IMR-90 (cell line): ENCODE measurements at regions not wholly inside any gene's neighbourhood (a gene's known extent, or its start where the extent isn't known, plus 50 kb on each side); places are given as distances from the start of the nearest gene placed in this dataset.

Experiments
- ATAC-seq: fragments of 200-7000 bp; cut with Tn5 transposase; 2 replicates; pipeline ENCODE4 v1.9.1; 2020; ENCODE audit warnings: low read depth, mild to moderate bottlenecking, moderate library complexity
- BruUV-seq: library from RNA; stranded (reverse); fragments of 400-500 nt; replicated peaks from 2 replicates; lab custom pipeline; 2021; lab: Mats Ljungman, UMichigan
- CTCF ChIA-PET: fragments of 300-600 bp; formaldehyde crosslinking; extraction: SDS; loops from one replicate; lab custom pipeline; 2021; ENCODE audit warnings: antibody characterized with exemption; lab: Yijun Ruan, JAX
- POLR2A ChIA-PET: fragments of 300-600 bp; sonication (Branson Sonifier 250); formaldehyde crosslinking; loops from one replicate; lab custom pipeline; 2022; ENCODE audit warnings: antibody characterized with exemption; ENCODE audit not compliant: unreplicated experiment; lab: Charles Lee
- DNase-seq: peaks from one replicate; pipeline ENCODE4 v3.0.0; 2013
- H2AFZ ChIP-seq: replicated peaks from 2 replicates; pipeline ENCODE3; 2013; ENCODE audit warnings: low read length, mild to moderate bottlenecking; ENCODE audit not compliant: poor library complexity
- H2AK5ac ChIP-seq: 2 replicates; pipeline ENCODE4 v1.6.1; 2013; ENCODE audit warnings: low read depth, low read length, inconsistent platforms
- H2AK9ac ChIP-seq: replicated peaks from 2 replicates; pipeline ENCODE3; 2013; ENCODE audit warnings: mild to moderate bottlenecking, low read depth, low read length, moderate library complexity; ENCODE audit not compliant: poor library complexity
- H2BK120ac ChIP-seq: 2 replicates; pipeline ENCODE4 v1.6.1; 2013; ENCODE audit warnings: low read depth, low read length, inconsistent platforms
- H2BK15ac ChIP-seq: 3 replicates; pipeline ENCODE4 v1.6.1; 2013; ENCODE audit warnings: low read depth, low read length, inconsistent platforms
- H2BK20ac ChIP-seq: 2 replicates; pipeline ENCODE4 v1.6.1; 2013; ENCODE audit warnings: low read depth, mild to moderate bottlenecking, inconsistent platforms, low read length, moderate library complexity
- H2BK5ac ChIP-seq: 2 replicates; pipeline ENCODE4 v1.6.1; 2013; ENCODE audit warnings: mild to moderate bottlenecking, low read depth, low read length, inconsistent platforms; ENCODE audit not compliant: poor library complexity, severe bottlenecking
- H3K14ac ChIP-seq: replicated peaks from 2 replicates; pipeline ENCODE4 v1.6.1; 2013; ENCODE audit warnings: low read depth, low read length, inconsistent platforms
- H3K18ac ChIP-seq: 2 replicates; pipeline ENCODE4 v1.6.1; 2013; ENCODE audit warnings: low read depth, low read length, control low read depth
- H3K23ac ChIP-seq: 2 replicates; pipeline ENCODE4 v1.6.1; 2013; ENCODE audit warnings: low read depth, low read length, inconsistent platforms
- H3K27ac ChIP-seq: 2 replicates; pipeline ENCODE4 v1.5.1; 2013; ENCODE audit warnings: mild to moderate bottlenecking, control low read depth, low read length; ENCODE audit not compliant: insufficient read depth
- H3K27me3 ChIP-seq: 2 replicates; pipeline ENCODE4 v1.6.1; 2013; ENCODE audit warnings: low read length; ENCODE audit not compliant: control insufficient read depth, insufficient read depth
- H3K36me3 ChIP-seq: 2 replicates; pipeline ENCODE4 v1.6.1; 2013; ENCODE audit warnings: low read length, mixed read lengths; ENCODE audit not compliant: control insufficient read depth, insufficient read depth
- H3K4ac ChIP-seq: 2 replicates; pipeline ENCODE4 v1.6.1; 2013; ENCODE audit warnings: low read depth, low read length, inconsistent platforms
- H3K4me1 ChIP-seq: 2 replicates; pipeline ENCODE4 v1.6.1; 2013; ENCODE audit warnings: low read length, mixed read lengths; ENCODE audit not compliant: control insufficient read depth, insufficient read depth
- H3K4me2 ChIP-seq: 2 replicates; pipeline ENCODE4 v1.6.1; 2013; ENCODE audit warnings: low read depth, mild to moderate bottlenecking, control low read depth, low read length, moderate library complexity
- H3K4me3 ChIP-seq: 2 replicates; pipeline ENCODE4 v1.5.1; 2013; ENCODE audit warnings: low read depth, mild to moderate bottlenecking, control low read depth, low read length, moderate library complexity; ENCODE audit not compliant: insufficient read depth
- H3K56ac ChIP-seq: 2 replicates; pipeline ENCODE4 v1.6.1; 2013; ENCODE audit warnings: low read length, inconsistent platforms; ENCODE audit not compliant: insufficient read depth; ENCODE audit errors: extremely low read depth
- H3K79me1 ChIP-seq, 2 experiments: 2 replicates each; pipeline ENCODE4 v1.6.1; 2013; ENCODE audit warnings: low read length in 2 of 2, inconsistent platforms in 1 of 2, low read depth in 1 of 2
- H3K9ac ChIP-seq: 2 replicates; pipeline ENCODE4 v1.6.1; 2013; ENCODE audit warnings: low read depth, low read length, control low read depth
- H3K9me1 ChIP-seq: 2 replicates; pipeline ENCODE4 v1.6.1; 2013; ENCODE audit warnings: low read length, inconsistent platforms; ENCODE audit not compliant: insufficient read depth
- H3K9me3 ChIP-seq: 2 replicates; pipeline ENCODE4 v1.6.1; 2013; ENCODE audit warnings: low read length; ENCODE audit not compliant: control insufficient read depth, insufficient read depth
- H4K20me1 ChIP-seq: 2 replicates; pipeline ENCODE4 v1.6.1; 2013; ENCODE audit warnings: low read length, inconsistent platforms; ENCODE audit not compliant: insufficient read depth
- H4K5ac ChIP-seq: 2 replicates; pipeline ENCODE4 v1.6.1; 2013; ENCODE audit warnings: mild to moderate bottlenecking, low read depth, low read length, control low read depth
- H4K8ac ChIP-seq, 2 experiments: 2 replicates each; pipeline ENCODE4 v1.6.1; 2013; ENCODE audit warnings: low read depth in 2 of 2, low read length in 2 of 2, control low read depth in 1 of 2, inconsistent platforms in 1 of 2
- H4K91ac ChIP-seq: 2 replicates; pipeline ENCODE4 v1.6.1; 2013; ENCODE audit warnings: low read depth, low read length, inconsistent platforms; ENCODE audit not compliant: insufficient read depth
- SMC3 ChIP-seq: fragments of 150-350 bp; IDR thresholded peaks from 2 replicates; pipeline ENCODE4 v1.6.1; 2016; ENCODE audit warnings: low read depth, mild to moderate bottlenecking, antibody characterized with exemption, low read length, moderate library complexity
- WGBS, 2 experiments: methylation state at CpG; one replicate each; pipeline versions ENCODE4 v1.1.5 to v1.1.7; 2013; ENCODE audit warnings: missing lambda C conversion rate in 2 of 2; ENCODE audit not compliant: insufficient read length in 1 of 2; ENCODE audit errors: extremely low coverage in 2 of 2; 5-methylcytosine and 5-hydroxymethylcytosine counted together
- dilution Hi-C: fragments of 300-500 bp; cut with HindIII; formaldehyde crosslinking; loops from one replicate; pipeline ENCODE4 v1.14.3; 2018; ENCODE audit warnings: low sequenced_read_pairs; ENCODE audit not compliant: unreplicated experiment
- in situ Hi-C: fragments of 300-500 bp; cut with MboI; formaldehyde crosslinking; loops from 3 replicates; pipeline ENCODE4 v1.14.3; 2019; ENCODE audit warnings: low sequenced_read_pairs, inconsistent platforms, mixed read lengths
- intact Hi-C: fragments of 100-400 bp; cut with micrococcal nuclease; formaldehyde crosslinking; loops from 2 replicates; pipeline ENCODE4 v1.10.0; 2022

DNA sequence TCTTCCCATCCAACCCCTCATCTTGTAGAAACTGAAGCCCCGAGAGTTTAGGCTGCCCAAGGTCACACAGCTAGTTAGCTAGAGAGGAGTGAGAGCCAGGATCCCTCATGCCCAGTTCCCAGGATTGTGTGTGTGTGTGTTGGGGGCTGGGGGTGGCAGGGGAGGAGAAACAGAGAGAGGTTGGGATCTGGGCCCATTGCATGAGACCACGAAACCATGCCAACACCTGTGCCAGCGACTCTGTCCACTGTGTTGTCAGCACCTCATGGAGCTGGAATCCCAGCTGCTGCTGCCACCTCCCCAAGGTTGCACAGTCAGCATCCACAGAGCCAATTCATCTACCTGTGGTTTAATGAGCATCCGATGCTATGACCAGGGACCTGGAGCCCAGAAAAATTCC is 115.4 kb upstream of the ZC3H12A start:
- no peak overlapping the region for H2BK5ac ChIP-seq
- no peak overlapping the region for H3K4ac ChIP-seq
- H2BK15ac ChIP-seq, result no peak overlapping the region
- no peaks in the 10 kb centered on the region for H4K20me1 ChIP-seq
- no TSS peak for BruUV-seq
- no peaks in the 10 kb centered on the region for H3K4me1 ChIP-seq
- DNase-seq (no peak), ATAC-seq (no peak)
- H3K14ac ChIP-seq, result no peak overlapping the region
- H3K56ac ChIP-seq, result no peak overlapping the region
- WGBS, 2 experiments, result 50% methylated on average over 2 of the region's 4 CpGs; no CpG with 5 or more reads in 1 of the 2 experiments
- POLR2A ChIA-PET, result no interaction called here
- no peak overlapping the region for H2AK5ac ChIP-seq
- H3K79me1 ChIP-seq, result no peaks in the 10 kb centered on the region
- no peak overlapping the region for H3K9ac ChIP-seq
- no peak for TF ChIP-seq SMC3
- no peak overlapping the region for H2AK9ac ChIP-seq
- no peak overlapping the region for H3K27ac ChIP-seq
- no peak overlapping the region for H3K18ac ChIP-seq
- H3K27me3 ChIP-seq, result no peaks in the 10 kb centered on the region
- no peaks in the 10 kb centered on the region for H3K9me1 ChIP-seq
- CTCF ChIA-PET, result no interaction called here
- H3K9me3 ChIP-seq, result no peaks in the 10 kb centered on the region
- H4K91ac ChIP-seq, result no peak overlapping the region
- H2BK120ac ChIP-seq, result no peak overlapping the region
- in situ Hi-C loops, result no loop called here
- H2BK20ac ChIP-seq, result no peak overlapping the region
- no peak overlapping the region for H3K23ac ChIP-seq
- dilution Hi-C loops, result no loop called here
- intact Hi-C loops, result no loop called here
- no peak overlapping the region for H4K5ac ChIP-seq
- no peak overlapping the region for H3K4me2 ChIP-seq
- H3K4me3 ChIP-seq, result no peak overlapping the region
- no peak overlapping the region for H2AFZ ChIP-seq
- H3K36me3 ChIP-seq, result no peaks in the 10 kb centered on the region
- no peak overlapping the region for H4K8ac ChIP-seq
